ENCODE measurements at regions not wholly inside any gene's neighbourhood (a gene's known extent, or its start where the extent isn't known, plus 50 kb on each side); places are given as distances from the start of the nearest gene placed in this dataset.

DNA sequence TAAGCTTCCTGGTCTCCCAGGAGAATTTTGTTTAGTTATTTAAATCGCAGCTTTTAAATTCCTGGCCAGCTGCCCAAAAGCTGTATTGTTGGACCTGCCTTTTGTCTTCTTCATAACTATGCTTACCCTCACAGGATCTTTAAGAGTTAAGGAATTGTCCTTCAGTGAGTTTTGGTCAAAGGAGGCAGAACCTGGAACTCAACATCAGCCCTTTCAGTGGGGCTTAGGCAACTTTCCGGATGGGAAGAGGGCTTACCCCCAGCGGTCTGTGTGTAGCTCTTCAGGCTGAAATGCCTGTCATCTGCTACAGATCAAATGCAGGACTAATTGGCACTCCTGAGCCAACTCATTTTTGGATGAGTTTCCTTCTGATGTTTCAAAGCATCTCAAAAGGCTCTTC, 402.6 kb downstream of the SIPA1L2 start:
- no peak for TF ChIP-seq EZH2phosphoT487 (IDR thresholded peaks at IDR 0.05; ENCODE audit: borderline replicate concordance, low read depth)
- TF ChIP-seq, protein P1, sequence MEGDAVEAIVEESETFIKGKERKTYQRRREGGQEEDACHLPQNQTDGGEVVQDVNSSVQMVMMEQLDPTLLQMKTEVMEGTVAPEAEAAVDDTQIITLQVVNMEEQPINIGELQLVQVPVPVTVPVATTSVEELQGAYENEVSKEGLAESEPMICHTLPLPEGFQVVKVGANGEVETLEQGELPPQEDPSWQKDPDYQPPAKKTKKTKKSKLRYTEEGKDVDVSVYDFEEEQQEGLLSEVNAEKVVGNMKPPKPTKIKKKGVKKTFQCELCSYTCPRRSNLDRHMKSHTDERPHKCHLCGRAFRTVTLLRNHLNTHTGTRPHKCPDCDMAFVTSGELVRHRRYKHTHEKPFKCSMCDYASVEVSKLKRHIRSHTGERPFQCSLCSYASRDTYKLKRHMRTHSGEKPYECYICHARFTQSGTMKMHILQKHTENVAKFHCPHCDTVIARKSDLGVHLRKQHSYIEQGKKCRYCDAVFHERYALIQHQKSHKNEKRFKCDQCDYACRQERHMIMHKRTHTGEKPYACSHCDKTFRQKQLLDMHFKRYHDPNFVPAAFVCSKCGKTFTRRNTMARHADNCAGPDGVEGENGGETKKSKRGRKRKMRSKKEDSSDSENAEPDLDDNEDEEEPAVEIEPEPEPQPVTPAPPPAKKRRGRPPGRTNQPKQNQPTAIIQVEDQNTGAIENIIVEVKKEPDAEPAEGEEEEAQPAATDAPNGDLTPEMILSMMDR (IDR thresholded peaks at IDR 0.05), result no peak
- TF ChIP-seq, protein P2, sequence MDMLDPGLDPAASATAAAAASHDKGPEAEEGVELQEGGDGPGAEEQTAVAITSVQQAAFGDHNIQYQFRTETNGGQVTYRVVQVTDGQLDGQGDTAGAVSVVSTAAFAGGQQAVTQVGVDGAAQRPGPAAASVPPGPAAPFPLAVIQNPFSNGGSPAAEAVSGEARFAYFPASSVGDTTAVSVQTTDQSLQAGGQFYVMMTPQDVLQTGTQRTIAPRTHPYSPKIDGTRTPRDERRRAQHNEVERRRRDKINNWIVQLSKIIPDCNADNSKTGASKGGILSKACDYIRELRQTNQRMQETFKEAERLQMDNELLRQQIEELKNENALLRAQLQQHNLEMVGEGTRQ (IDR thresholded peaks at IDR 0.05; ENCODE audit: borderline replicate concordance, low read depth, low read length), result no peak
- TF ChIP-seq, protein P3, sequence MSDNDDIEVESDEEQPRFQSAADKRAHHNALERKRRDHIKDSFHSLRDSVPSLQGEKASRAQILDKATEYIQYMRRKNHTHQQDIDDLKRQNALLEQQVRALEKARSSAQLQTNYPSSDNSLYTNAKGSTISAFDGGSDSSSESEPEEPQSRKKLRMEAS (IDR thresholded peaks at IDR 0.05; ENCODE audit: low read depth), result no peak
- TF ChIP-seq RFX5 (IDR thresholded peaks at IDR 0.05; ENCODE audit: low read length), result no peak
- no peak for TF ChIP-seq TAF1 (IDR thresholded peaks at IDR 0.05; ENCODE audit: borderline replicate concordance, low read depth, low read length)
- no peak for TF ChIP-seq RAD21 (IDR thresholded peaks at IDR 0.05; ENCODE audit: low read length)
- TF ChIP-seq, protein P4, sequence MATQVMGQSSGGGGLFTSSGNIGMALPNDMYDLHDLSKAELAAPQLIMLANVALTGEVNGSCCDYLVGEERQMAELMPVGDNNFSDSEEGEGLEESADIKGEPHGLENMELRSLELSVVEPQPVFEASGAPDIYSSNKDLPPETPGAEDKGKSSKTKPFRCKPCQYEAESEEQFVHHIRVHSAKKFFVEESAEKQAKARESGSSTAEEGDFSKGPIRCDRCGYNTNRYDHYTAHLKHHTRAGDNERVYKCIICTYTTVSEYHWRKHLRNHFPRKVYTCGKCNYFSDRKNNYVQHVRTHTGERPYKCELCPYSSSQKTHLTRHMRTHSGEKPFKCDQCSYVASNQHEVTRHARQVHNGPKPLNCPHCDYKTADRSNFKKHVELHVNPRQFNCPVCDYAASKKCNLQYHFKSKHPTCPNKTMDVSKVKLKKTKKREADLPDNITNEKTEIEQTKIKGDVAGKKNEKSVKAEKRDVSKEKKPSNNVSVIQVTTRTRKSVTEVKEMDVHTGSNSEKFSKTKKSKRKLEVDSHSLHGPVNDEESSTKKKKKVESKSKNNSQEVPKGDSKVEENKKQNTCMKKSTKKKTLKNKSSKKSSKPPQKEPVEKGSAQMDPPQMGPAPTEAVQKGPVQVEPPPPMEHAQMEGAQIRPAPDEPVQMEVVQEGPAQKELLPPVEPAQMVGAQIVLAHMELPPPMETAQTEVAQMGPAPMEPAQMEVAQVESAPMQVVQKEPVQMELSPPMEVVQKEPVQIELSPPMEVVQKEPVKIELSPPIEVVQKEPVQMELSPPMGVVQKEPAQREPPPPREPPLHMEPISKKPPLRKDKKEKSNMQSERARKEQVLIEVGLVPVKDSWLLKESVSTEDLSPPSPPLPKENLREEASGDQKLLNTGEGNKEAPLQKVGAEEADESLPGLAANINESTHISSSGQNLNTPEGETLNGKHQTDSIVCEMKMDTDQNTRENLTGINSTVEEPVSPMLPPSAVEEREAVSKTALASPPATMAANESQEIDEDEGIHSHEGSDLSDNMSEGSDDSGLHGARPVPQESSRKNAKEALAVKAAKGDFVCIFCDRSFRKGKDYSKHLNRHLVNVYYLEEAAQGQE (IDR thresholded peaks at IDR 0.05; ENCODE audit: low read depth, low read length), result no peak
- no peak for TF ChIP-seq GABPA (IDR thresholded peaks at IDR 0.05; ENCODE audit: low read depth)

Measured in SK-N-SH (cell line).